ENCODE measurements at regions not wholly inside any gene's neighbourhood (a gene's known extent, or its start where the extent isn't known, plus 50 kb on each side); places are given as distances from the start of the nearest gene placed in this dataset.
"Not testable (repeated sequence)": the region's sequence is repeated elsewhere in the genome, so short reads cannot be mapped to it uniquely, and the experiment has no call there.

DNA sequence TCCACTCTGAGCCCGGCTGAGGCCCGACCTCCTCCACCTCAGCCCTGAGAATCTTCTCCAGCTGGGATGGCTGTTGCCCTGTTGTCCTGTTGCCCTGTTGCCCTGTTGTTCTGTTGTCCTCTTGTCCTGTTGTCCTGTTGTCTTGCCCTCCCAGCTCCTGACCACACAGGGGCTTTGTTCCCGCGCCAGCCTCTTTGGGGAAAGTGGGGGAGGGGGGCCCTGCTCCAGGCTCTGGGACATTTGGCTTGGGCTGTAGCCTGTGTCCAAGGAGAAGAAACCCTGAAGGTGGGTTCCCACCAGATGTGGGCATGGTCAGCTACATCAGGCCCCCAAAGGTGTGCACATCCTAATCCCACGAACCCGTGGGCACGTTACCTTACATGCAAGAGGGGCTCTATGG lies 113.5 kb upstream of the FAM20C start:
- not testable (repeated sequence) for H3K9me3 ChIP-seq (ENCODE audit: low read length); H3K36me3 ChIP-seq (ENCODE audit: insufficient read depth, low read length); H3K27me3 ChIP-seq (ENCODE audit: insufficient read depth, low read length); H3K4me3 ChIP-seq (ENCODE audit: low read length); H3K4me1 ChIP-seq (ENCODE audit: insufficient read depth, low read length); H2AFZ ChIP-seq (ENCODE audit: low read depth, low read length)

DNA sequence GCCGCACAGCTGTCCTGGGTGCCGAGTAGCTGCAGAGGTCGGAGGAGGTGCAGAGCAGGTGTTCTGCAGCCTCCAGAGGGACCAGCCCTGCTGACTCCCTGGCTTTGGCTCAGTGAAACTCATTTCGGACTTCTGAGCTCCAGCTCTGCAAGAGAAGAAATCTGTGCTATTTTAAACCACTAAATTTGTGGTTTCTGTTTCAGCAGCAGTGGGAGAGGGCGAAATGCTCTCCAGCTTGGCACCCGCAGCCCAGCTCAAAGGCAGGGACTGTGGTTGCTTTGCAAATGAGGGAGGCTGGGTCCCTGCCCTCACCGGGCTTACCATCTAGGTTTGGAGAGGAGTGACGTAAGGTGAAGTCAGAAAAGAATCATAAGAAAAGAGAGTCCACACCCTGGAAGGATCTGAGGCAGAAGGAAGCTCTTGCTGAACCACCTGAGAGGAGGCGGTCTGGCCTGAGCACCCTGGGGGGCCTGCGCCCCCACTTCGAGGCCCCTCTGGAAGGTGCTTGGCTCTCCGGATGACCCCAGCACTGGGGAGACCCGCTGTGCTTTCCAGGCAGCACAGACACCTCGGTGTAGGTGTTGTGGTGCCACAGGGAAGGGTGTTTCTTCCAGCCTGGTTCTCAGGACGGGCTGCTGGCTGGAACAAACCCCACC lies 112.8 kb upstream of the FAM20C start:
- not testable (repeated sequence) for H3K4me3 ChIP-seq (ENCODE audit: low read length); H3K27me3 ChIP-seq (ENCODE audit: insufficient read depth, low read length); H3K9me3 ChIP-seq (ENCODE audit: low read length); H2AFZ ChIP-seq (ENCODE audit: low read depth, low read length); H3K4me1 ChIP-seq (ENCODE audit: insufficient read depth, low read length); H3K36me3 ChIP-seq (ENCODE audit: insufficient read depth, low read length)

DNA sequence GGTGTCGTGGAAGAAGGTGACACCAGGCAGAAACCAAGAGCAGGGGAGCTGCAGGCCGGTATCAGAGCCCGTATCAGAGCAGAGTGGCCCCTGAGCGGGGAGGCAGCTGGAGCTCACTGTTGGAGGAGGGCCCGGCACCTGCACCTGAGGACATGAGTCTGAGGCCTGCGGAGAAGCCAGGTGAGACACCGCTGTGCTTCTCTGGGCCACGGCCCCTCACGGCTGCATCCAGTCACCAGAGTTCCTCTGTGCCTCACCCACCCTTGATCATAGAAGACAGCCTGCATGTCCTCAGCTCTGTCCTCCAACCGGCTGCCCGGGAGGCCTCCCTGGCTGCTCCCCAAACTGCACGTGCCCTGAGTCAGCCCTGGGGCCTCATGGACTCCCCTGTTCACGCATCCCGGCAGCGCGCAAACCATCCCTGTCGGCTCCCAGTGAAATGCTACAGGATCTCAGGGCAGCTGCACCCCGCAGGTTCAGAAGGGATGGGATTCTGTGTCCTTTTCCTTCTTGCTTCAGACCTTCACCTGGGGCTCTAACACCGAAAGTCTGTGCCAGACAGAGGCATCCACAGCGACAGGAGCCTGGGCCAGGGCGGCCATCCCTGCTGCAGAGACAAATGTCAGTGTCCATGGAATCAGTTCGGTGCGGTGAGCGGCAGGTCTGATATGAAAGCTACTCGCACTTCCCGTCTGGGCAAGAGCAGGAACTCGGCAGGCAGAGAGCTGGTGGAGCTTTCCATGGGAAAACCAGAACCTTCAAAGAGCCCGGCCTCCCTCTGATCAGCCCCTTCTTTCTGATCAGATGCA lies 111.9 kb upstream of the FAM20C start:
- Histone ChIP-seq H3K36me3 (ENCODE audit: insufficient read depth, low read length) (no peaks in the 10 kb centered on the region), H3K9me3 (ENCODE audit: low read length) (no peaks in the 10 kb centered on the region), H3K4me1 (ENCODE audit: insufficient read depth, low read length) (no peaks in the 10 kb centered on the region), H3K27me3 (ENCODE audit: insufficient read depth, low read length) (peaks cover 6% of the 10 kb centered on the region), H2AFZ (ENCODE audit: low read depth, low read length) (no peak overlapping the region), H3K4me3 (ENCODE audit: low read length) (no peak overlapping the region)

DNA sequence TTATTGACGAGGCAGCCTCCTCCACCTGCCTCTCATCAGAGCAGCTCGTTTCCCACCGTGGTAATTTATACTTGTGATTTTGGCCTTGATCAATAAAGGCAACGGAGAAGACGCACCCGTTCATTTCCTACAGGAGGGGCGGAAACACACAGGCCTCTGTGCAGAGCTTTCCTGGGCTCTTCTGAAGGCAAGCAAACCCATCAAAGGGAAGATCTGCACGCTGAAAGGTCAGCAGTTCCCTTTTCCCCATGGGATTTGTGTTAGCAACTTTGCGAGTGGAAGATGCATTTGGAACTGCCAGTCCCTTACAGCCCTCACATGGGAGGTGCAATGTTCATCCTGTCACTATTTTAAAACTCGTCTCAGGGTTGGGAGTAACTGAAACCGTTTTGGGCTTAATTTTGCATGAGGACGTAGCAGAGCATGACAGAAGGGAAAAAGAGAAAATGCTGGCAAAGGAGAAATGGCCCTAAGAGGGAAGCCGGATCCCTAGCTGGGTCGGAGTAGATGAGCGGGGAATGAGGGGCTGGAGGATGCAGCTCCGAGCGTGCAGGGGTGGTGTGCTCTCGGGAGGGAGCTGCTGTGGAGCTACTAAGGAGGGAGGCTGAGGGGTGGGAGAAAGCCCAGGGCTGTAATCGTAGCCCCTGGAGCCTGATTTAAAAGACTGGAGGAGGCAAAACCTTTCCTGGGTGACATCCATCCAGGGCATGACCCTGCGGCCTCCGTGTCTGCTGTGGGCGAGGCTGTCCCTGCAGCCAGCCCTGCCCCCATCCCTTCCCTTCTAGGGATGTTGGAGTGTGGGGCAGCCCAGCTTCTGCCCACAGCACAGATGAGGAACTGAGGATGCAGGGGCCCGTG lies 111.1 kb upstream of the FAM20C start:
- H3K4me1 ChIP-seq (ENCODE audit: insufficient read depth, low read length): no peaks in the 10 kb centered on the region
- H3K27me3 ChIP-seq (ENCODE audit: insufficient read depth, low read length): peaks cover 7% of the 10 kb centered on the region
- H2AFZ ChIP-seq (ENCODE audit: low read depth, low read length): no peak overlapping the region
- no peaks in the 10 kb centered on the region for H3K9me3 ChIP-seq (ENCODE audit: low read length)
- no peaks in the 10 kb centered on the region for H3K36me3 ChIP-seq (ENCODE audit: insufficient read depth, low read length)
- H3K4me3 ChIP-seq (ENCODE audit: low read length): no peak overlapping the region

DNA sequence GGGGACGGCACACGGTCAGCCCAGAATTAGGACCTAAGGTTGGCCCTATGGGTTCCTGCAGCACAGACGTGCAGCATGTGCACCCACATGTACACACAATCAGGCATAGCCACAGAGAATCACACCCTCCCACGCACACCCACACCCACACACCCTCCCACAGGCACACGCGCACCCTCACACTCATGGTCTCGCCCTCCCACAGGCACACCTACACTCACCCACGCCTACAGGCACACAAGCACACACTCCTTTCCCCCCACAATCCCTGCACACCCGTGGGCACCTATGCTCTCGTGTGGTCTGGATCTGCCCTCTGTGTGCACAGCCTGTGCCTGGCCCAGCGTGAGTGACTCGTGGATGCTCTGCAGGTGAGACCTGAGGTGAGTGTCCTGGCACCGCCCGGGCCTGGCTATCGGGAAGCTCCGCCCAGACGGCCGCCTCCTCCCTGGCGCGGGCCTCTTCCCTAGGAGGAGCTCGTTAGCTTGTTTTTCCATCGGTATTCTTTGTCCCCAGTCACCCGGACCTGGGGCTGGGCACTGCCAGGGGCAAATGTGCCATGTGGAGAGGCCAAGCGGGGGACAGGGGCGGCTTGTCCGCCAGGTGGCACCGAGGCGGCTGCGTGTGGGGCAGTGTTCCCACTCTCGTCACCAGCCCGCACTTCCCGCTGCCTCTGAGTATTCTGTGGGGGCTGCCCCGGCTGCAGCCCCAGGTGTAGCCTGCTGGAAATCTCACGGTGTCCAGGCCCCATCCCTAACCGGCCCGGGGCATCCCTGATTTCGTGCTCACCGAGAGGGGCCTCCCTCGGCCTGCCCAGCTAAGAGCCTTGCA lies 110.2 kb upstream of the FAM20C start:
- Histone ChIP-seq H3K27me3 (ENCODE audit: insufficient read depth, low read length) (peaks cover 11% of the 10 kb centered on the region), H2AFZ (ENCODE audit: low read depth, low read length) (no peak overlapping the region), H3K9me3 (ENCODE audit: low read length) (no peaks in the 10 kb centered on the region), H3K4me1 (ENCODE audit: insufficient read depth, low read length) (no peaks in the 10 kb centered on the region), H3K36me3 (ENCODE audit: insufficient read depth, low read length) (no peaks in the 10 kb centered on the region), H3K4me3 (ENCODE audit: low read length) (no peak overlapping the region)

DNA sequence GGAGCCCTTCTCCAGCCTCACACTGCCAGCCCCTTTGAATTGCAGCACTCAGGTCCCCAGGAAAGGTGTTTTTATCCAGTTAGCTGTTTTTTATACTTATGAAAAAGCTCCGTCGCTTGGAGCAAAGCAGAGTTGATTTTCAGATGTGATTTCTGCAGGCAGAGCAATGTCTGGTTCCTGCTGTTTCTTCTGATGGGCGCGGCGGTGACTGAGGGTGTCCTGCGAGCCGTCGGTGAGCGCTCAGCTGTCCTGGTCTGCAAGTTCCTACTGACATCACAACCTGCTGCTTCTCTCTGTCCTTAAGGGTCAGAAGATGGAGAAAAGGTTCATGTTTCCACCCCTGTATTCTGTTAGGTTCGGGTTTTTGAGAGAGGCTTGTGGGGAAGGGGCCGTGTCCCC lies 109.6 kb upstream of the FAM20C start:
- Histone ChIP-seq H3K36me3 (ENCODE audit: insufficient read depth, low read length) (no peaks in the 10 kb centered on the region), H3K4me1 (ENCODE audit: insufficient read depth, low read length) (no peaks in the 10 kb centered on the region), H2AFZ (ENCODE audit: low read depth, low read length) (no peak overlapping the region), H3K9me3 (ENCODE audit: low read length) (no peaks in the 10 kb centered on the region), H3K27me3 (ENCODE audit: insufficient read depth, low read length) (peaks cover 11% of the 10 kb centered on the region), H3K4me3 (ENCODE audit: low read length) (no peak overlapping the region)

DNA sequence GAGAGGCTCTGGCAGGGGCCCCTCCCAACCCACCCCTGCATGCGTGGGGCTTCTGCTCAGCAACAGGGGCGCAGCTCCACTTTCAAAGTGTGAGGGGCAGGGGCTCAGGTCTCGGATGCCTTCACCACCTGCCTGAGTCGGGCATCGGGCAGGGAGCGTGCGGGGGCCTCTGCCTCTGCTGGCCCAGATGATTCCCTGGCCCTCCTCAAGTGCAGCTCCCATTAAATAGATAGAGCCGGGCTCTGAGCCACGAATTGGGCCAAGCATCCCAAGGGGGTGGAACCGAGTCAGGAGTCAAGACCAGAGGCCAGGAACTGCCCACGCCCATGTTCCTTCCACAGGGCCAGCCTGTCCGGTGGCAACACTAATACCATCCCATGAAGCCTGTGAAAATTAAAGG lies 108.9 kb upstream of the FAM20C start:
- Histone ChIP-seq H3K9me3 (ENCODE audit: low read length) (no peaks in the 10 kb centered on the region), H3K4me3 (ENCODE audit: low read length) (no peak overlapping the region), H2AFZ (ENCODE audit: low read depth, low read length) (no peak overlapping the region), H3K36me3 (ENCODE audit: insufficient read depth, low read length) (no peaks in the 10 kb centered on the region), H3K4me1 (ENCODE audit: insufficient read depth, low read length) (no peaks in the 10 kb centered on the region), H3K27me3 (ENCODE audit: insufficient read depth, low read length) (peaks cover 11% of the 10 kb centered on the region)

DNA sequence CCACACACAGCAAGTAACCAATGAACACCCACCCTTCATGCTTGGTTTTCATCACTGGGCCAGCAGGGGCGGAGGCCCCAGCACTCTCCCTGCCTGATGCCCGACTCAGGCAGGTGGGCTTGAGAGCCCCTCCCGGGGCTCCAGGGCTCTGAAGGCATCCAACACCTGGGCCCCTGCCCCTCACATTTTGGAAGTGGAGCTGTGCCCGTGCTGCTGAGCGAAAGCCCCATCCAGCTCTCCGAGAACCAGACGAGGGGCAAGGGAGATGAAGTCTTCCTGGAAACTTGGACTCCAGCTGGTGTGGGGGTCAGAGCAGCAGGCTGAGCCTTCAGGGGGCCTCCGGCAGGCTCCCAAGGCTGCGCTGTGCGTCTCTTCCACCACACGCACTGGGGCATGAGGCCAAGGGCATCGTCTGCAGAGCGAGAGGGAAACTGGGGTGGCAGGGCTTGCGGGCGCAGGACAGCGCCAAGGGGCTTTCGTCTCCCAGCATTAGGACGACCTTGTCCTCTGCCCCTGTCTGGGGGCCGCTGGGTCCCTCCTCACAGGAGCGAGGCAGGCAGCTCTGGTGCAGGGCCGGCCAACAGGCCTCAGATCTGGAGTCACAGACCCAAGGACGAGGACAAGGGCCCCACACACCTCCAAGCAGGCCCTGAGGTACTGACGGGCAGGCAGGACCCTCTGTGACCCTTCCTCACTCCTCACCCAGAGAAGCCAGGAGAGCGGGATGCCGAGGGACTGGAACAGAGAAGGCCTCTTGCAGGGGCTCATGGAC lies 108.3 kb upstream of the FAM20C start:
- Histone ChIP-seq H3K36me3 (ENCODE audit: insufficient read depth, low read length) (no peaks in the 10 kb centered on the region), H3K9me3 (ENCODE audit: low read length) (no peaks in the 10 kb centered on the region), H3K4me1 (ENCODE audit: insufficient read depth, low read length) (no peaks in the 10 kb centered on the region), H3K4me3 (ENCODE audit: low read length) (no peak overlapping the region), H2AFZ (ENCODE audit: low read depth, low read length) (no peak overlapping the region), H3K27me3 (ENCODE audit: insufficient read depth, low read length) (peaks cover 11% of the 10 kb centered on the region)

DNA sequence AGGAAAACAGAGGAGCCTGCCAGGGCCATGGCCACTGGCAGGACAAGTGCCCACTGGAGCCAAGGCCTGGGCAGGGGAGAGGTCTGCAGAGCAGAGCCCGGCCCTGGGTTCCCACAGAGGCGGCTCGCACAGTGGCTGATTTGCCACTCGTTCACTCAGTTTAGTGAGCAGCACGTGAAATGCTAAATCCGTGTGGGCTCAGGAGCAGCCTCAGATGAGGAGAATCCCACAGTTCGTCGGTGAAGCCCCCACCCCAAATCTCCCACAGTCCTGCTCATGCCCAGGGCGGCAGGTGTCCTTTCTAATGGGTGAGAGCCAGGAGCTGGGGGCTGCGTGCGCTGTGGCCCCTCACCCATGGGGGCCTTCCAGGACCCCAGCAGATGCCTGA lies 107.7 kb upstream of the FAM20C start:
- Histone ChIP-seq H3K4me1 (ENCODE audit: insufficient read depth, low read length) (peaks cover 3% of the 10 kb centered on the region), H3K9me3 (ENCODE audit: low read length) (no peaks in the 10 kb centered on the region), H2AFZ (ENCODE audit: low read depth, low read length) (no peak overlapping the region), H3K36me3 (ENCODE audit: insufficient read depth, low read length) (no peaks in the 10 kb centered on the region), H3K27me3 (ENCODE audit: insufficient read depth, low read length) (peaks cover 11% of the 10 kb centered on the region), H3K4me3 (ENCODE audit: low read length) (no peak overlapping the region)

DNA sequence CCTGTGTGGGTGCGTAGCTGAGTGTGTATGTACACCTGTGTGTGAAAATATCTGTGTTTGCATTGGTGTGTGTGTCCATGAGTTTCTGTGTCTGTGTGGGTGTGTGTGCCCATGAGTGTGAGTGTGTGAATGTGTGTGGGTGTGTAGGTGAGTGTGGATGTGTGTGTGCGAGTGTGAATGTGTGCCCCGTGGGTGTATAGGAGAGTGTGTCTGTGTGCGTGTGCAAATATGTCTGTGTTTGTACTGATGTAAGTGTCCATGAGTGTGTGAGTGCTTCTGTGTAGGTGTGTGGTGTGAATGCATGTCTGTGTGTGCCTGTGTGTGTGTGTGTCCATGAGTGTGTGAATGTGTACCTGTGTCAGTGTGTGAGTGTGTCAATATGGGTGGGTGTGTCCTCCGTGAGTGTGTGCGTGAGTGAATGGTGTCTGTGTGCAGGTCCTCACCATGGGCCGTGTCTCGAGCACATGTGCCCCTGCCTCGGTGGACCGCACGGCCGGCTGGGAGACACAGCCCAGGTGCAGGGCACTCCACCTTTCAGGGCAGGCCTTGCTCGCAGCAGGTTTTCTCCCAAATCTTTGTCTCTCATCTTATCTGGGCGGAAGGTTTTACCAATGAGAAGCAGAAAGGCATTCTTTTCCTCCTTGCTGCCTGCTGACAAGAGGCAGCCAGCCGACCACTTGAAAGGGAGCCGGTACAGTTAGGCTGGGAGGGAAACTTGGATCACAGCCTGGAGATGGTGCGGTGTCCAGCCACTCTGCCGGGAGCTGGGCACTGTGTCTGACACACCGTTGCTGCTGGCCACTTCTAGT lies 107.1 kb upstream of the FAM20C start:
- H3K27me3 ChIP-seq (ENCODE audit: insufficient read depth, low read length): peaks cover 9% of the 10 kb centered on the region
- H3K4me3 ChIP-seq (ENCODE audit: low read length): no peak overlapping the region
- no peaks in the 10 kb centered on the region for H3K9me3 ChIP-seq (ENCODE audit: low read length)
- H3K36me3 ChIP-seq (ENCODE audit: insufficient read depth, low read length): no peaks in the 10 kb centered on the region
- no peak overlapping the region for H2AFZ ChIP-seq (ENCODE audit: low read depth, low read length)
- peaks cover 5% of the 10 kb centered on the region for H3K4me1 ChIP-seq (ENCODE audit: insufficient read depth, low read length)

DNA sequence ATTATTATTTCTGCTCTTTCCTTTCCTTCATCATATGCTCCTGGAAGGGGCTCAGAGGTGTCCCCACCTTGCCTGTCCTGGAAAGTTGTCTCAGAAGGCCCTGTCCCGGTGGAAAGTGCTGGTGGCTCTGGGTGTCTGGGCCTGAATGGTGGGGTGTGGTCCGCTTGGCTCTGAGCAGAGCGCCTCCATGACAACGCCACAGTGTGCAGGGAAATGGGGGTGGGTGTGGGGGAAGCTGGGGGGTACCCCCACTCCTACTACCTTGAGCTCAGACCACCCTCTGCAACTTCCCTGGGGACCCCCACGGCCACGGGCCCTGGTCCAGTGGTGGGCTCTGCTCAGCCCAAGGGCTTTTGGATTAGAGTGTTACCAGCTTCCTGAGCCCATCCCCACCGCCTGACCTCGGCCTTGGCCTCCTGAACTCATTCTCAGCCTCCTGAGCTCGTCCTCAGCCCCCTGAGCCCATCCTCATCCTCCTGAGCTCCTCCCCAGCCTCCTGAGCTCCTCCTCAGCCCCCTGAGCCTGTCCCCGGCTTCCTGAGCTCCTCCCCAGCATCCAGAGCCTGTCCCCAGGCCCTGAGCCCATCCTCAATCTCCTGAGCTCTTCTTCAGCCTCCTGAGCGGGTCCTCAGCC lies 106.4 kb upstream of the FAM20C start:
- H2AFZ ChIP-seq (ENCODE audit: low read depth, low read length): no peak overlapping the region
- H3K27me3 ChIP-seq (ENCODE audit: insufficient read depth, low read length): peaks cover 6% of the 10 kb centered on the region
- no peaks in the 10 kb centered on the region for H3K36me3 ChIP-seq (ENCODE audit: insufficient read depth, low read length)
- no peaks in the 10 kb centered on the region for H3K9me3 ChIP-seq (ENCODE audit: low read length)
- peaks cover 6% of the 10 kb centered on the region for H3K4me1 ChIP-seq (ENCODE audit: insufficient read depth, low read length)
- H3K4me3 ChIP-seq (ENCODE audit: low read length): no peak overlapping the region

Measured in neuron (in vitro differentiated cells).